ENCODE measurements at regions not wholly inside any gene's neighbourhood (a gene's known extent, or its start where the extent isn't known, plus 50 kb on each side); places are given as distances from the start of the nearest gene placed in this dataset.

- no peaks in the 10 kb centered on the region for H3K79me2 ChIP-seq (ENCODE audit: control insufficient read depth, insufficient read depth, low read length)
- no peak overlapping the region for H3K4me2 ChIP-seq (ENCODE audit: insufficient read depth, low read length)
- no peak overlapping the region for H2AFZ ChIP-seq (ENCODE audit: low read depth, low read length)
- in situ Hi-C loops (cut with MboI) (no loop called here), intact Hi-C loops (cut with micrococcal nuclease) (no loop called here)
- 0% methylated on average over 1 of the region's 1 CpG for WGBS (ENCODE audit: insufficient coverage, low coverage, missing lambda C conversion rate)
- no peaks in the 10 kb centered on the region for H3K36me3 ChIP-seq (ENCODE audit: control insufficient read depth, insufficient read depth, low read length)
- DNase-seq (ENCODE audit: extremely low read depth in 1 of 4, low spot score in 3 of 4) (no peak), ATAC-seq (no peak), FAIRE-seq (no peak)
- BruUV-seq (replicated peaks), result no TSS peak
- no peak overlapping the region for H3K27ac ChIP-seq (ENCODE audit: extremely low read depth, low read depth, low read length)
- H4K20me1 ChIP-seq (replicated peaks; ENCODE audit: control insufficient read depth, insufficient read depth, low read length), result no peaks in the 10 kb centered on the region
- ChIA-PET CTCF (ENCODE audit: low intra/inter-chr PET ratio) (no interaction called here), POLR2A (no interaction called here)
- no peaks in the 10 kb centered on the region for H3K9me3 ChIP-seq (replicated peaks; ENCODE audit: control insufficient read depth, insufficient read depth, low read depth, low read length)
- H3K9ac ChIP-seq (ENCODE audit: insufficient read depth in 1 of 2, low read depth in 2 of 2, low read length in 2 of 2), result no peak overlapping the region
- TF ChIP-seq HDAC8 (tag; IDR thresholded peaks at IDR 0.05), result no peak
- TF ChIP-seq, protein P1, sequence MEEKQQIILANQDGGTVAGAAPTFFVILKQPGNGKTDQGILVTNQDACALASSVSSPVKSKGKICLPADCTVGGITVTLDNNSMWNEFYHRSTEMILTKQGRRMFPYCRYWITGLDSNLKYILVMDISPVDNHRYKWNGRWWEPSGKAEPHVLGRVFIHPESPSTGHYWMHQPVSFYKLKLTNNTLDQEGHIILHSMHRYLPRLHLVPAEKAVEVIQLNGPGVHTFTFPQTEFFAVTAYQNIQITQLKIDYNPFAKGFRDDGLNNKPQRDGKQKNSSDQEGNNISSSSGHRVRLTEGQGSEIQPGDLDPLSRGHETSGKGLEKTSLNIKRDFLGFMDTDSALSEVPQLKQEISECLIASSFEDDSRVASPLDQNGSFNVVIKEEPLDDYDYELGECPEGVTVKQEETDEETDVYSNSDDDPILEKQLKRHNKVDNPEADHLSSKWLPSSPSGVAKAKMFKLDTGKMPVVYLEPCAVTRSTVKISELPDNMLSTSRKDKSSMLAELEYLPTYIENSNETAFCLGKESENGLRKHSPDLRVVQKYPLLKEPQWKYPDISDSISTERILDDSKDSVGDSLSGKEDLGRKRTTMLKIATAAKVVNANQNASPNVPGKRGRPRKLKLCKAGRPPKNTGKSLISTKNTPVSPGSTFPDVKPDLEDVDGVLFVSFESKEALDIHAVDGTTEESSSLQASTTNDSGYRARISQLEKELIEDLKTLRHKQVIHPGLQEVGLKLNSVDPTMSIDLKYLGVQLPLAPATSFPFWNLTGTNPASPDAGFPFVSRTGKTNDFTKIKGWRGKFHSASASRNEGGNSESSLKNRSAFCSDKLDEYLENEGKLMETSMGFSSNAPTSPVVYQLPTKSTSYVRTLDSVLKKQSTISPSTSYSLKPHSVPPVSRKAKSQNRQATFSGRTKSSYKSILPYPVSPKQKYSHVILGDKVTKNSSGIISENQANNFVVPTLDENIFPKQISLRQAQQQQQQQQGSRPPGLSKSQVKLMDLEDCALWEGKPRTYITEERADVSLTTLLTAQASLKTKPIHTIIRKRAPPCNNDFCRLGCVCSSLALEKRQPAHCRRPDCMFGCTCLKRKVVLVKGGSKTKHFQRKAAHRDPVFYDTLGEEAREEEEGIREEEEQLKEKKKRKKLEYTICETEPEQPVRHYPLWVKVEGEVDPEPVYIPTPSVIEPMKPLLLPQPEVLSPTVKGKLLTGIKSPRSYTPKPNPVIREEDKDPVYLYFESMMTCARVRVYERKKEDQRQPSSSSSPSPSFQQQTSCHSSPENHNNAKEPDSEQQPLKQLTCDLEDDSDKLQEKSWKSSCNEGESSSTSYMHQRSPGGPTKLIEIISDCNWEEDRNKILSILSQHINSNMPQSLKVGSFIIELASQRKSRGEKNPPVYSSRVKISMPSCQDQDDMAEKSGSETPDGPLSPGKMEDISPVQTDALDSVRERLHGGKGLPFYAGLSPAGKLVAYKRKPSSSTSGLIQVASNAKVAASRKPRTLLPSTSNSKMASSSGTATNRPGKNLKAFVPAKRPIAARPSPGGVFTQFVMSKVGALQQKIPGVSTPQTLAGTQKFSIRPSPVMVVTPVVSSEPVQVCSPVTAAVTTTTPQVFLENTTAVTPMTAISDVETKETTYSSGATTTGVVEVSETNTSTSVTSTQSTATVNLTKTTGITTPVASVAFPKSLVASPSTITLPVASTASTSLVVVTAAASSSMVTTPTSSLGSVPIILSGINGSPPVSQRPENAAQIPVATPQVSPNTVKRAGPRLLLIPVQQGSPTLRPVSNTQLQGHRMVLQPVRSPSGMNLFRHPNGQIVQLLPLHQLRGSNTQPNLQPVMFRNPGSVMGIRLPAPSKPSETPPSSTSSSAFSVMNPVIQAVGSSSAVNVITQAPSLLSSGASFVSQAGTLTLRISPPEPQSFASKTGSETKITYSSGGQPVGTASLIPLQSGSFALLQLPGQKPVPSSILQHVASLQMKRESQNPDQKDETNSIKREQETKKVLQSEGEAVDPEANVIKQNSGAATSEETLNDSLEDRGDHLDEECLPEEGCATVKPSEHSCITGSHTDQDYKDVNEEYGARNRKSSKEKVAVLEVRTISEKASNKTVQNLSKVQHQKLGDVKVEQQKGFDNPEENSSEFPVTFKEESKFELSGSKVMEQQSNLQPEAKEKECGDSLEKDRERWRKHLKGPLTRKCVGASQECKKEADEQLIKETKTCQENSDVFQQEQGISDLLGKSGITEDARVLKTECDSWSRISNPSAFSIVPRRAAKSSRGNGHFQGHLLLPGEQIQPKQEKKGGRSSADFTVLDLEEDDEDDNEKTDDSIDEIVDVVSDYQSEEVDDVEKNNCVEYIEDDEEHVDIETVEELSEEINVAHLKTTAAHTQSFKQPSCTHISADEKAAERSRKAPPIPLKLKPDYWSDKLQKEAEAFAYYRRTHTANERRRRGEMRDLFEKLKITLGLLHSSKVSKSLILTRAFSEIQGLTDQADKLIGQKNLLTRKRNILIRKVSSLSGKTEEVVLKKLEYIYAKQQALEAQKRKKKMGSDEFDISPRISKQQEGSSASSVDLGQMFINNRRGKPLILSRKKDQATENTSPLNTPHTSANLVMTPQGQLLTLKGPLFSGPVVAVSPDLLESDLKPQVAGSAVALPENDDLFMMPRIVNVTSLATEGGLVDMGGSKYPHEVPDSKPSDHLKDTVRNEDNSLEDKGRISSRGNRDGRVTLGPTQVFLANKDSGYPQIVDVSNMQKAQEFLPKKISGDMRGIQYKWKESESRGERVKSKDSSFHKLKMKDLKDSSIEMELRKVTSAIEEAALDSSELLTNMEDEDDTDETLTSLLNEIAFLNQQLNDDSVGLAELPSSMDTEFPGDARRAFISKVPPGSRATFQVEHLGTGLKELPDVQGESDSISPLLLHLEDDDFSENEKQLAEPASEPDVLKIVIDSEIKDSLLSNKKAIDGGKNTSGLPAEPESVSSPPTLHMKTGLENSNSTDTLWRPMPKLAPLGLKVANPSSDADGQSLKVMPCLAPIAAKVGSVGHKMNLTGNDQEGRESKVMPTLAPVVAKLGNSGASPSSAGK (IDR thresholded peaks at IDR 0.05), result no peak
- no peak for TF ChIP-seq XRCC5 (IDR thresholded peaks at IDR 0.05; ENCODE audit: low read depth, low read length)
- no peak for TF ChIP-seq NCOR1 (IDR thresholded peaks at IDR 0.05)
- TF ChIP-seq ZNF830 (CRISPR knock-in tag; IDR thresholded peaks at IDR 0.05), result no peak
- TF ChIP-seq CREM (IDR thresholded peaks at IDR 0.05; ENCODE audit: low read depth), result no peak
- TF ChIP-seq HLTF (IDR thresholded peaks at IDR 0.05), result no peak
- no peak for TF ChIP-seq PHB2 (IDR thresholded peaks at IDR 0.05; ENCODE audit: low read depth)
- TF ChIP-seq RHOXF2B (CRISPR knock-in tag; conservative IDR thresholded peaks at IDR 0.05), result no peak
- no peak for TF ChIP-seq COPS2 (conservative IDR thresholded peaks at IDR 0.05)
- TF ChIP-seq MYNN (IDR thresholded peaks at IDR 0.05), result no peak
- no peak for TF ChIP-seq MYNN (CRISPR knock-in tag; IDR thresholded peaks at IDR 0.05)
- no peak for TF ChIP-seq POLR3A (IDR thresholded peaks at IDR 0.05; ENCODE audit: borderline replicate concordance, extremely low read depth, insufficient read depth, insufficient read length)
- no peak for TF ChIP-seq GATAD2B (IDR thresholded peaks at IDR 0.05; ENCODE audit: borderline replicate concordance)
- H3K9me1 ChIP-seq (ENCODE audit: control insufficient read depth, insufficient read depth, low read length), result no peaks in the 10 kb centered on the region
- no peaks in the 10 kb centered on the region for H3K4me1 ChIP-seq (replicated peaks in 1 of 2; ENCODE audit: control insufficient read depth in 2 of 2, insufficient read depth in 2 of 2, low read length in 2 of 2)
- H3K27me3 ChIP-seq (ENCODE audit: control insufficient read depth in 2 of 2, insufficient read depth in 2 of 2, low read length in 2 of 2), result no peaks in the 10 kb centered on the region
- H3K4me3 ChIP-seq, result no peak overlapping the region
Measured at GRCh38 chr12:41731691-41732090, 413.0 kb downstream of the GXYLT1 start.

All from K562 (cell line).